Globus pallidus (tissue), 1 donor: ENCODE measurements at regions not wholly inside any gene's neighbourhood (a gene's known extent, or its start where the extent isn't known, plus 50 kb on each side); places are given as distances from the start of the nearest gene placed in this dataset.
"Not testable (repeated sequence)": the region's sequence is repeated elsewhere in the genome, so short reads cannot be mapped to it uniquely, and the experiment has no call there.

Experiments
- DNase-seq: peaks from one replicate; pipeline ENCODE4 v3.0.0-alpha.2; 2015; ENCODE audit warnings: low spot score

- no peak for DNase-seq
Measured at GRCh38 chr13:22893777-22894176, 287.0 kb upstream of the SGCG start.

- DNase-seq: no peak
Measured at GRCh38 chr13:22897571-22898314, 283.0 kb upstream of the SGCG start.

- DNase-seq: not testable (repeated sequence)
Measured at GRCh38 chr13:22900416-22900951, 280.3 kb upstream of the SGCG start.

GRCh38 chr13:22903301-22903700 is 277.5 kb upstream of the SGCG start:
- no peak for DNase-seq

- DNase-seq: no peak
Measured at GRCh38 chr13:22903925-22904324, 276.9 kb upstream of the SGCG start.

GRCh38 chr13:22915442-22916082 is 265.2 kb upstream of the SGCG start:
- DNase-seq: no peak

GRCh38 chr13:22916276-22916675 is 264.5 kb upstream of the SGCG start:
- not testable (repeated sequence) for DNase-seq

- DNase-seq: no peak
Measured at GRCh38 chr13:22925881-22926747, 254.7 kb upstream of the SGCG start.

- no peak for DNase-seq
Measured at GRCh38 chr13:22926748-22927400, 253.9 kb upstream of the SGCG start.

GRCh38 chr13:22927845-22928244 is 252.9 kb upstream of the SGCG start:
- not testable (repeated sequence) for DNase-seq

GRCh38 chr13:22929381-22930126 is 251.2 kb upstream of the SGCG start:
- DNase-seq: no peak

- no peak for DNase-seq
Measured at GRCh38 chr13:22931576-22931975, 249.2 kb upstream of the SGCG start.

GRCh38 chr13:22932632-22933412 is 248.0 kb upstream of the SGCG start:
- DNase-seq: not testable (repeated sequence)

GRCh38 chr13:22933571-22934181 is 247.1 kb upstream of the SGCG start:
- DNase-seq: no peak

GRCh38 chr13:22934744-22935523 is 245.8 kb upstream of the SGCG start:
- no peak for DNase-seq

GRCh38 chr13:22936228-22936627 is 244.6 kb upstream of the SGCG start:
- no peak for DNase-seq

- DNase-seq: no peak
Measured at GRCh38 chr13:22937241-22937640, 243.5 kb upstream of the SGCG start.

GRCh38 chr13:22937953-22938352 is 242.8 kb upstream of the SGCG start:
- no peak for DNase-seq

GRCh38 chr13:22938576-22938975 is 242.2 kb upstream of the SGCG start:
- DNase-seq: no peak
